Upper lobe of left lung (tissue), 4 donors: ENCODE measurements at regions not wholly inside any gene's neighbourhood (a gene's known extent, or its start where the extent isn't known, plus 50 kb on each side); places are given as distances from the start of the nearest gene placed in this dataset.

ENCODE experiments used
- CTCF ChIP-seq, 6 experiments: fragments of 450-650 bp in 4 of 6; fragments of 200-600 bp in 2 of 6; sonication (generic) in 2 of 6; IDR thresholded peaks; one replicate each; pipeline ENCODE4 v1.5.1; 2016 to 2019; ENCODE audit warnings: antibody characterized with exemption in 6 of 6
- POLR2A ChIP-seq, 4 donors: fragments of 450-650 bp; IDR thresholded peaks; one replicate each; pipeline ENCODE4 v1.5.1; 2016 to 2017; ENCODE audit warnings: antibody characterized with exemption in 4 of 4, mild to moderate bottlenecking in 2 of 4
- POLR2AphosphoS5 ChIP-seq, 2 donors: sonication (generic); formaldehyde crosslinking; IDR thresholded peaks; one replicate each; pipeline ENCODE4 v1.5.1; 2017; ENCODE audit warnings: antibody characterized with exemption in 2 of 2

- TF ChIP-seq POLR2A (IDR thresholded peaks at IDR 0.05) (no peak), CTCF (IDR thresholded peaks at IDR 0.05) (no peak), POLR2AphosphoS5 (IDR thresholded peaks at IDR 0.05) (no peak)
Measured at GRCh38 chr12:3420693-3421092, 70.3 kb upstream of the PRMT8 start.
